GM12892 (cell line): ENCODE measurements at regions not wholly inside any gene's neighbourhood (a gene's known extent, or its start where the extent isn't known, plus 50 kb on each side); places are given as distances from the start of the nearest gene placed in this dataset.

Source experiments
- POLR2A ChIP-seq: IDR thresholded peaks from 2 replicates; pipeline ENCODE4 v1.6.1; 2011; ENCODE audit warnings: low read depth, low read length, control low read depth
- POLR2AphosphoS5 ChIP-seq: IDR thresholded peaks from 2 replicates; pipeline ENCODE4 v1.6.1; 2011; ENCODE audit warnings: low read depth, low read length, control low read depth
- TAF1 ChIP-seq: IDR thresholded peaks from 2 replicates; pipeline ENCODE4 v1.6.1; 2011; ENCODE audit warnings: low read depth, mild to moderate bottlenecking, control low read depth, low read length, borderline replicate concordance

DNA sequence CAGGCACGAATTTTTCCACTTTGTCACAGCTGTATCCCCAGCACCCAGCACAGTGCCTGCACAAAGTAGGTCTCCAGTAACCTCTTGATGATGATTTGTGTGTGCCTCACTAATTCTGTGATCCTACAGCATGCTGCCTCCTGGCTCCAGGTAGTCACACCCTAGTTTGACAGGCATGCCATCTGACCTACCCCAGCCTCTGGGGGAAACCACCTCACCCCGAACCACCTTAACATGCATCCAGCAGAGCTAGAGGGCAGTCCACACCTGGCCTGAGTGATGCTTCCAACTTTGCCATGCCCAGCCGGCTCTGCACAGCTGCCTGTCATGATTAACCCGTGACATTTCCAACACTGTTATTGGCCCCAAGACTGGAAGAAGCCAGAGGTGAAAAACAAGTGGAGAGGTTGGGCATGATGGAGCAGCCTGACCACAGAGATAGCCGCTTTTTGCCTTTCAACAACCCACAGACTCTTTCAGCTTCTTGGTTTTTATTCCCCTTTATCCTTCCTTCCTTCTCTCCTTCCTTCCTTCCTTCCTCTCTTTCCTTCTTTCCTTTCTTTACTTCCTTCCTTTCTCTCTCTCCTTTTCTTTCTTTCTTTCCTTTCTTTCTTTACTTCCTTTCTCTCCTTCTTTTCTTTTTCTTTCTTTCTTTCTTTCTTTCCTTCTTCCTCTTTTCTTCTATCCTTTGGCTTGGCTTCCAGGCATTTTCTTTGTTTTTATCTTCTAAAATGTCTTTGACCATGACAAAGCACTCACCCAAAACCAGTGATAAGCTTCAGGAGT lies 294.4 kb upstream of the SIX2 start:
- TF ChIP-seq POLR2A (no peak), TAF1 (no peak), POLR2AphosphoS5 (no peak)
